ENCODE measurements at regions not wholly inside any gene's neighbourhood (a gene's known extent, or its start where the extent isn't known, plus 50 kb on each side); places are given as distances from the start of the nearest gene placed in this dataset.

DNA sequence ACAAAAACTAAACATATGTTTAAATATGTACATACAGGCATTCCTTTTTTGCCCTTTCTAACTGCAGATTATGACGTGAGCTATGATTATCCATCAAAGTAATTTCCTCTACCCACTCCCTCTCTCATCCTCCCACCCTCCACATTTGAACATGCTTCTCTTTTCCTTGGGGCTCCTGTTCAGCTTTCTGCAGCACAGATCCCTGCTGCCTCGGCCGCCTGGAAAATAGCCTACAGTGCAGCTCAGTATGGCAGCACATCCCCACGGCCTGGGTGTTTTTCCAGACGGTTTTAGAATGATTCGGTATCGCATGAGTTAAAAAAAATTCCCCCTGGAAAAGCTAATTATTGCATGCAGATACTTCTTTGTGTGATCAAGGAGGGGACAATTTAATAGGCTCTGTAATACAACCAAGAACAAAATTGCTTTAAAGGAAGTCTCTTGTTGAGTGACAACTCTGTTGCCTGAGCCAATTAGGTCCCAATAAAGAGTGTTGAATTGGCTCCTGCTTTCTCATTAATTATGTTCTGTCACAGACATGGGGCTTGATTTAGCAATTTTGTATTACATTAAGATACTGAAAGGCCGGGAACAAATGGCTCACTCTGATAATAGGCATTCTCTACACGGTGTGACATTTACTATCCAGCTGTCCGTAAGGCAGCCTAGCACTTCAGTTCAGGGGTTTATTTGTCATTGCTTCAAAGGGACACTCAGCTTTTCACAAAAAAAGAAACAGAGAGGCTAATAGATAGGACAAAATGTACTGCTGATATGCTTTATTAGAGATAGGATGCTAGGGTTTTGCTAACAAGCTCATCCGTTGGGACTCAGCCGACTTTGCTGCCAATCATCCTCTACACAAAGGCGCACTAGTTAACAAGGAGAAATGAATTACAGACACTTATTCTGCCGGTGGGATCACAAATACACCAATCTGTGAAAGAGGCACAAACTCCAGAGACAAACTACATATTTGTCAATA is 285.8 kb upstream of the G2E3 start:
- TF ChIP-seq POLR2A (IDR thresholded peaks at IDR 0.05): no peak
- TF ChIP-seq, protein P1, sequence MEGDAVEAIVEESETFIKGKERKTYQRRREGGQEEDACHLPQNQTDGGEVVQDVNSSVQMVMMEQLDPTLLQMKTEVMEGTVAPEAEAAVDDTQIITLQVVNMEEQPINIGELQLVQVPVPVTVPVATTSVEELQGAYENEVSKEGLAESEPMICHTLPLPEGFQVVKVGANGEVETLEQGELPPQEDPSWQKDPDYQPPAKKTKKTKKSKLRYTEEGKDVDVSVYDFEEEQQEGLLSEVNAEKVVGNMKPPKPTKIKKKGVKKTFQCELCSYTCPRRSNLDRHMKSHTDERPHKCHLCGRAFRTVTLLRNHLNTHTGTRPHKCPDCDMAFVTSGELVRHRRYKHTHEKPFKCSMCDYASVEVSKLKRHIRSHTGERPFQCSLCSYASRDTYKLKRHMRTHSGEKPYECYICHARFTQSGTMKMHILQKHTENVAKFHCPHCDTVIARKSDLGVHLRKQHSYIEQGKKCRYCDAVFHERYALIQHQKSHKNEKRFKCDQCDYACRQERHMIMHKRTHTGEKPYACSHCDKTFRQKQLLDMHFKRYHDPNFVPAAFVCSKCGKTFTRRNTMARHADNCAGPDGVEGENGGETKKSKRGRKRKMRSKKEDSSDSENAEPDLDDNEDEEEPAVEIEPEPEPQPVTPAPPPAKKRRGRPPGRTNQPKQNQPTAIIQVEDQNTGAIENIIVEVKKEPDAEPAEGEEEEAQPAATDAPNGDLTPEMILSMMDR (IDR thresholded peaks at IDR 0.05): no peak
- TF ChIP-seq POLR2AphosphoS5 (IDR thresholded peaks at IDR 0.05): no peak
- no peak for TF ChIP-seq EP300 (IDR thresholded peaks at IDR 0.05)

All from upper lobe of left lung (tissue), 4 donors.